K562 (cell line): ENCODE measurements at regions not wholly inside any gene's neighbourhood (a gene's known extent, or its start where the extent isn't known, plus 50 kb on each side); places are given as distances from the start of the nearest gene placed in this dataset.

ENCODE experiments used
- ATAC-seq: fragments of 200-7000 bp; cut with Tn5 transposase; 3 replicates; pipeline ENCODE4 v1.9.1; 2020; ENCODE audit warnings: moderate library complexity
- BruUV-seq: library from RNA; stranded (reverse); fragments of 400-500 nt; replicated peaks from 2 replicates; lab custom pipeline; 2021; lab: Mats Ljungman, UMichigan
- CTCF ChIA-PET: fragments of 300-600 bp; formaldehyde crosslinking; extraction: SDS; loops from one replicate; lab custom pipeline; 2021; ENCODE audit warnings: low intra/inter-chr PET ratio; lab: Yijun Ruan, JAX
- POLR2A ChIA-PET: fragments of 300-600, 350-650 bp; sonication (Branson Sonifier 250); formaldehyde crosslinking; extraction: SDS; loops from one replicate; lab custom pipeline; 2021; ENCODE audit warnings: antibody characterized with exemption, inconsistent platforms; lab: Yijun Ruan, JAX
- DNase-seq, 4 experiments: peaks; one replicate each; pipeline versions ENCODE4 v3.0.0 to v3.0.0-alpha.2; 2011 to 2018; ENCODE audit warnings: low spot score in 3 of 4, mixed read lengths in 3 of 4; ENCODE audit errors: extremely low read depth in 1 of 4
- FAIRE-seq: peaks from 2 replicates; lab custom pipeline; 2011; peaks lifted over from hg19 to GRCh38; lab: Jason Lieb, UNC
- H2AFZ ChIP-seq: 2 replicates; pipeline ENCODE4 v1.6.0; 2011; ENCODE audit warnings: low read depth, low read length, control low read depth, inconsistent platforms
- H3K27ac ChIP-seq: fragments of 200-600 bp; 3 replicates; pipeline ENCODE4 v1.8.0; 2011; ENCODE audit warnings: low read depth, mild to moderate bottlenecking, control low read depth, inconsistent platforms, low read length, moderate library complexity, mixed read lengths; ENCODE audit errors: extremely low read depth
- H3K27me3 ChIP-seq, 2 experiments: fragments of 300-600 bp in 1 of 2; 2 replicates in 1 of 2; 3 replicates in 1 of 2; pipeline versions ENCODE4 v1.6.0 to v1.8.0; 2011; ENCODE audit warnings: inconsistent platforms in 2 of 2, low read length in 2 of 2, mild to moderate bottlenecking in 1 of 2, mixed read lengths in 1 of 2, moderate library complexity in 1 of 2; ENCODE audit not compliant: control insufficient read depth in 2 of 2, insufficient read depth in 2 of 2
- H3K36me3 ChIP-seq: fragments of 300-600 bp; 3 replicates; pipeline ENCODE4 v1.8.0; 2011; ENCODE audit warnings: mild to moderate bottlenecking, low read length, inconsistent platforms; ENCODE audit not compliant: control insufficient read depth, insufficient read depth
- H3K4me1 ChIP-seq, 2 experiments: fragments of 200-600 bp in 1 of 2; replicated peaks in 1 of 2; 2 replicates in 1 of 2; 3 replicates in 1 of 2; pipeline versions ENCODE4 v1.5.1 to v1.8.0; 2011; ENCODE audit warnings: inconsistent platforms in 2 of 2, low read length in 2 of 2, mild to moderate bottlenecking in 1 of 2, mixed read lengths in 1 of 2, moderate library complexity in 1 of 2; ENCODE audit not compliant: control insufficient read depth in 2 of 2, insufficient read depth in 2 of 2
- H3K4me2 ChIP-seq: 2 replicates; pipeline ENCODE4 v1.6.1; 2011; ENCODE audit warnings: low read length, control low read depth, inconsistent platforms, mixed read lengths; ENCODE audit not compliant: insufficient read depth
- H3K4me3 ChIP-seq: fragments of 200-600 bp; sonication (generic), shearing (Covaris generic); 2 replicates; pipeline ENCODE4 v1.5.1; 2016; ENCODE audit warnings: control low read depth, inconsistent platforms
- H3K79me2 ChIP-seq: fragments of 200-600 bp; 3 replicates; pipeline ENCODE4 v1.8.0; 2011; ENCODE audit warnings: low read length, inconsistent platforms; ENCODE audit not compliant: control insufficient read depth, insufficient read depth
- H3K9ac ChIP-seq, 2 experiments: 2 replicates each; pipeline versions ENCODE4 v1.6.0 to v1.6.1; 2011; ENCODE audit warnings: low read depth in 2 of 2, low read length in 2 of 2, control low read depth in 1 of 2, inconsistent platforms in 1 of 2, mild to moderate bottlenecking in 1 of 2, mixed read lengths in 1 of 2; ENCODE audit not compliant: insufficient read depth in 1 of 2
- H3K9me1 ChIP-seq: one replicate; pipeline ENCODE4 v1.6.0; 2011; ENCODE audit warnings: inconsistent platforms, mild to moderate bottlenecking, low read length, moderate library complexity; ENCODE audit not compliant: control insufficient read depth, insufficient read depth
- H3K9me3 ChIP-seq: replicated peaks from 2 replicates; pipeline ENCODE4 v1.5.1; 2011; ENCODE audit warnings: low read depth, low read length, inconsistent platforms; ENCODE audit not compliant: control insufficient read depth, insufficient read depth
- H4K20me1 ChIP-seq: replicated peaks from 2 replicates; pipeline ENCODE4 v1.6.1; 2011; ENCODE audit warnings: low read length, inconsistent platforms, mixed read lengths; ENCODE audit not compliant: control insufficient read depth, insufficient read depth
- FOXK2 ChIP-seq, 2 experiments: fragments of 450-650 bp; IDR thresholded peaks in 1 of 2; conservative IDR thresholded peaks in 1 of 2; 2 replicates each; pipeline ENCODE4 v1.6.1; 2016; ENCODE audit warnings: low read depth in 2 of 2, mild to moderate bottlenecking in 1 of 2
- POU5F1 ChIP-seq: fragments of 150-350 bp; IDR thresholded peaks from 2 replicates; pipeline ENCODE4 v1.6.1; 2014; ENCODE audit warnings: borderline replicate concordance, low read length, low read depth, mild to moderate bottlenecking; ENCODE audit not compliant: partially characterized antibody
- RFX1 ChIP-seq: fragments of 450-650 bp; IDR thresholded peaks from 2 replicates; pipeline ENCODE4 v1.6.1; 2016; ENCODE audit warnings: mild to moderate bottlenecking, moderate library complexity
- SMAD4 ChIP-seq: fragments of 250-450 bp; sonication (Bioruptor Pico); conservative IDR thresholded peaks from 2 replicates; pipeline ENCODE4 v1.8.0; 2021; ENCODE audit warnings: inconsistent platforms, mild to moderate bottlenecking, moderate library complexity
- SUPT5H ChIP-seq: fragments of 450-650 bp; IDR thresholded peaks from 2 replicates; pipeline ENCODE4 v1.6.1; 2016
- TAL1 ChIP-seq: fragments of 450-650 bp; IDR thresholded peaks from 2 replicates; pipeline ENCODE4 v1.6.1; 2016; ENCODE audit warnings: mild to moderate bottlenecking
- THRB ChIP-seq: fragments of 450-650 bp; formaldehyde crosslinking; conservative IDR thresholded peaks from 2 replicates; pipeline ENCODE4 v1.4.0; 2022; ENCODE audit warnings: mild to moderate bottlenecking, missing genetic modification characterization
- ZFP36 ChIP-seq: fragments of 150-350 bp; IDR thresholded peaks from 2 replicates; pipeline ENCODE4 v1.6.1; 2018; ENCODE audit warnings: low read length, low read depth; ENCODE audit not compliant: partially characterized antibody
- ZNF124 ChIP-seq: sonication (generic); formaldehyde crosslinking; IDR thresholded peaks from 2 replicates; pipeline ENCODE4 v1.8.1; 2022; ENCODE audit warnings: missing genetic modification reagents
- ZNF518B ChIP-seq: fragments of 250-450 bp; sonication (Bioruptor Pico); IDR thresholded peaks from 2 replicates; pipeline ENCODE4 v1.5.0; 2021; ENCODE audit warnings: mild to moderate bottlenecking, moderate library complexity
- ZNF778 ChIP-seq: fragments of 450-650 bp; formaldehyde crosslinking; IDR thresholded peaks from 2 replicates; pipeline ENCODE4 v1.4.0; 2020; ENCODE audit warnings: mild to moderate bottlenecking, moderate library complexity
- WGBS: fragments of 100-300 bp; shearing (Covaris generic); methylation state at CpG from one replicate; pipeline ENCODE4 v1.1.6; 2016; ENCODE audit warnings: low coverage, mixed read lengths; ENCODE audit not compliant: insufficient coverage; ENCODE audit errors: missing lambda C conversion rate; 5-methylcytosine and 5-hydroxymethylcytosine counted together
- in situ Hi-C: fragments of 300-500 bp; cut with MboI; formaldehyde crosslinking; loops from 4 replicates; pipeline ENCODE4 v1.15.0; 2018; ENCODE audit warnings: inconsistent platforms, mixed read lengths
- intact Hi-C: fragments of 100-400 bp; cut with micrococcal nuclease; formaldehyde crosslinking; loops from 2 replicates; pipeline ENCODE4 v1.14.2; 2022
- TF ChIP-seq, protein P1 (sequence below): fragments of 450-650 bp; IDR thresholded peaks from one replicate; pipeline ENCODE4 v1.6.1; 2018; ENCODE audit warnings: mild to moderate bottlenecking, moderate library complexity; ENCODE audit not compliant: partially characterized antibody

DNA sequence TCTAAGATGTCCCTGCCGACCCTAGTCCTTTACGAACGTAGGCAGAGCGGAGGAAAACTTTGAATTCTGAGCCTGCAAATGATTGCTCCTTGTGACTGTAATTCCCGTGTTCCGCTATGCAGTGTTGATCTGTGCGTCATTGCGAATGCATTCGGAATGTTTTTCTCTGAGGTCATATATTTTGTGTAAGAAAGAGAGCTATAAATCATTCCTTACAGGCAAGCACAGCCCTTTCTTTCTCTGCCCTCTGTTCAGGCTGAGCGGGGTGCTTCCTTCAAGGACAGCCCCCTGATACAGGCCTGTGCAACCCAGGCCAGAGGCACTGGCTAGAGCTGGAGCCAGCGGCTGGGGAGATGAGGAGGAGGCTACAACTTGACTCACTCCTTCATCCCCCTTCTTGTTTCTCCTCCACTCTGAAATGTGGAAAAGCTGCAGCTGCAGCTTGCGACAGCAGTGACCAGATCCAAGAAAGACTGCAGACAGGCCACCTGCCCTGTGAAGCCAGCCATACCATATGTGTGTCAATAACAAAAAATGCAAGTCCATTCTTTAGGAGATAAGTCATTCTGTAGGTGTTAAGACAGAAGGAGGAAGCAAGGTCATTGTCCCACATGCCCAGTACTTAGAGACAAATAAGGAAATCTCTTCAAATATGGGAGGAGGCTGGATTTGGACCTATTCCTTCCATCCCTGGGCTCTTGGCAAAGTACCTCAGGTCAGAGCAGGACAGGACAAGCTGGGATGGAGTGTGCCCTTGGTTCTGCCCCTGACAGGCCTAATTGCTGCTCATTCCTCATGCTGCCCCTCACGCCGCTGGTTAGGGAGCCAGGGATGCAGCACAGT, 345.7 kb upstream of the WWC1 start (continued):
- TF ChIP-seq, protein P1, sequence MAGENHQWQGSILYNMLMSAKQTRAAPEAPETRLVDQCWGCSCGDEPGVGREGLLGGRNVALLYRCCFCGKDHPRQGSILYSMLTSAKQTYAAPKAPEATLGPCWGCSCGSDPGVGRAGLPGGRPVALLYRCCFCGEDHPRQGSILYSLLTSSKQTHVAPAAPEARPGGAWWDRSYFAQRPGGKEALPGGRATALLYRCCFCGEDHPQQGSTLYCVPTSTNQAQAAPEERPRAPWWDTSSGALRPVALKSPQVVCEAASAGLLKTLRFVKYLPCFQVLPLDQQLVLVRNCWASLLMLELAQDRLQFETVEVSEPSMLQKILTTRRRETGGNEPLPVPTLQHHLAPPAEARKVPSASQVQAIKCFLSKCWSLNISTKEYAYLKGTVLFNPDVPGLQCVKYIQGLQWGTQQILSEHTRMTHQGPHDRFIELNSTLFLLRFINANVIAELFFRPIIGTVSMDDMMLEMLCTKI: no peak
- TF ChIP-seq ZNF778 (CRISPR knock-in tag) (no peak), THRB (no peak)

GRCh38 chr5:167947306-167947705, 344.1 kb upstream of the WWC1 start:
- BruUV-seq: no TSS peak
- no peaks in the 10 kb centered on the region for H3K36me3 ChIP-seq
- intact Hi-C loops: no loop called here
- no peaks in the 10 kb centered on the region for H3K79me2 ChIP-seq
- H3K9me1 ChIP-seq: no peaks in the 10 kb centered on the region
- in situ Hi-C loops: no loop called here
- no peak overlapping the region for H3K9ac ChIP-seq
- FAIRE-seq: no peak
- no peak for ATAC-seq
- no peak overlapping the region for H3K27ac ChIP-seq
- TF ChIP-seq FOXK2 (conservative IDR thresholded peaks at IDR 0.05 in 1 of 2, IDR thresholded peaks at IDR 0.05 in 1 of 2; ENCODE audit: low read depth in 2 of 2): no peak
- TF ChIP-seq SMAD4 (CRISPR knock-in tag): no peak
- TF ChIP-seq POU5F1: no peak
- no peak for TF ChIP-seq RFX1
- no peak for TF ChIP-seq ZNF518B (CRISPR knock-in tag)
- no peak for TF ChIP-seq ZFP36
- no peak for TF ChIP-seq ZNF124 (CRISPR knock-in tag)
- TF ChIP-seq TAL1: no peak
- no peak for TF ChIP-seq SUPT5H
- no peak overlapping the region for H2AFZ ChIP-seq
- H3K9me3 ChIP-seq: no peaks in the 10 kb centered on the region
- H4K20me1 ChIP-seq: no peaks in the 10 kb centered on the region
- POLR2A ChIA-PET: no interaction called here
- H3K27me3 ChIP-seq: no peaks in the 10 kb centered on the region
- DNase-seq: no peak
- 0% methylated on average over 1 of the region's 1 CpG for WGBS
- no peak overlapping the region for H3K4me2 ChIP-seq
- CTCF ChIA-PET: no interaction called here
- no peaks in the 10 kb centered on the region for H3K4me1 ChIP-seq
- H3K4me3 ChIP-seq: no peak overlapping the region
